ENCODE measurements at regions not wholly inside any gene's neighbourhood (a gene's known extent, or its start where the extent isn't known, plus 50 kb on each side); places are given as distances from the start of the nearest gene placed in this dataset.

GRCh38 chr7:13518738-13519137, 470.7 kb downstream of the ETV1 start:
- no peak for DNase-seq

- no peak for DNase-seq
These were observed 465.4 kb downstream of the ETV1 start for GRCh38 chr7:13524076-13524475.

- no peak for DNase-seq
These were observed 457.3 kb downstream of the ETV1 start for GRCh38 chr7:13532028-13532753.

- no peak for DNase-seq
These were observed 450.8 kb downstream of the ETV1 start for GRCh38 chr7:13538669-13539068.

GRCh38 chr7:13540429-13540828, 449.0 kb downstream of the ETV1 start:
- no peak for DNase-seq

GRCh38 chr7:13541326-13541725, 448.1 kb downstream of the ETV1 start:
- DNase-seq, result no peak

- no peak for DNase-seq
These were observed 447.0 kb downstream of the ETV1 start for GRCh38 chr7:13542451-13542850.

GRCh38 chr7:13551503-13551902, 438.0 kb downstream of the ETV1 start:
- peak; percentile 7 for DNase-seq

GRCh38 chr7:13560441-13560840, 429.0 kb downstream of the ETV1 start:
- no peak for DNase-seq

- no peak for DNase-seq
These were observed 426.2 kb downstream of the ETV1 start for GRCh38 chr7:13563257-13563656.

GRCh38 chr7:13563680-13564079, 425.8 kb downstream of the ETV1 start:
- no peak for DNase-seq

- no peak for DNase-seq
These were observed 411.8 kb downstream of the ETV1 start for GRCh38 chr7:13577566-13578145.

GRCh38 chr7:13578294-13578693, 411.2 kb downstream of the ETV1 start:
- no peak for DNase-seq

- DNase-seq, result no peak
These were observed 408.4 kb downstream of the ETV1 start for GRCh38 chr7:13581097-13581496.

- DNase-seq, result no peak
These were observed 395.6 kb downstream of the ETV1 start for GRCh38 chr7:13593854-13594253.

- DNase-seq, result no peak
These were observed 387.4 kb downstream of the ETV1 start for GRCh38 chr7:13602036-13602435.

- DNase-seq, result no peak
These were observed 386.4 kb downstream of the ETV1 start for GRCh38 chr7:13603016-13603415.

- DNase-seq, result no peak
These were observed 385.8 kb downstream of the ETV1 start for GRCh38 chr7:13603661-13604060.

- no peak for DNase-seq
These were observed 385.3 kb downstream of the ETV1 start for GRCh38 chr7:13604178-13604577.

GRCh38 chr7:13610372-13610771, 379.1 kb downstream of the ETV1 start:
- DNase-seq, result no peak

GRCh38 chr7:13615679-13616078, 373.8 kb downstream of the ETV1 start:
- no peak for DNase-seq

- DNase-seq, result no peak
These were observed 362.0 kb downstream of the ETV1 start for GRCh38 chr7:13627455-13627854.

- no peak for DNase-seq
These were observed 361.0 kb downstream of the ETV1 start for GRCh38 chr7:13628239-13629001.

All from NCI-H510A (cell line).